ENCODE measurements at regions not wholly inside any gene's neighbourhood (a gene's known extent, or its start where the extent isn't known, plus 50 kb on each side); places are given as distances from the start of the nearest gene placed in this dataset.

DNA sequence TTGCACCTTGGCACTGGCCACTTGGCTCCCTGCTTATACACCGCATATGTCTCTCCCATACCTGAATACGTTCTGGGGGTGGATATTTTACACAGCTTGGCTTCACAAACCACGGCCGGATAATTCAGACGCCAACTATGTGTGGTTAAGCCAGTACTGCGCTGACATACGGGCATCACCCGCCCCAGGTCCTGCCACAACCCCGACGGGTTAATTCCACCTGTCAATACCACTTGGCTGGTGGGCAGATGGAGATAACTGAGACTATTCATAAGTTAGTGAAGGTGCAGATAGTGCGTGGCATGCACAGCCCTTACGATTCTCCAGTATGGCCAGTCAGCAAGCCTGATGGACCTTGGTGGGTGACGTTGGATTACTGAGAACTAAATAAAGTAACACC is 696.3 kb upstream of the AGA start:
- Histone ChIP-seq H2BK5ac (ENCODE audit: low read length) (no peak overlapping the region), H2BK12ac (ENCODE audit: low read length) (no peak overlapping the region), H4K8ac (ENCODE audit: low read depth, low read length) (no peak overlapping the region), H3K27me3 (ENCODE audit: control insufficient read depth in 3 of 3, insufficient read depth in 3 of 3, low read depth in 1 of 3, low read length in 3 of 3) (no peaks in the 10 kb centered on the region), H3K4me1 (ENCODE audit: control insufficient read depth in 2 of 2, insufficient read depth in 1 of 2, low read depth in 1 of 2, low read length in 2 of 2) (no peaks in the 10 kb centered on the region), H3K18ac (ENCODE audit: low read length) (no peak overlapping the region), H3K4me2 (ENCODE audit: insufficient read depth, low read length, poor library complexity, severe bottlenecking) (no peak overlapping the region), H2BK120ac (ENCODE audit: low read depth, low read length) (no peak overlapping the region), H3K23ac (ENCODE audit: low read depth, low read length, poor library complexity) (no peak overlapping the region), H3K9me3 (replicated peaks in 1 of 2; ENCODE audit: control insufficient read depth in 2 of 2, insufficient read depth in 1 of 2, low read depth in 1 of 2, low read length in 2 of 2) (peaks cover 0 to 2% of the 10 kb centered on the region in 2 donors), H3K9ac (ENCODE audit: low read depth, low read length, poor library complexity) (peak overlapping the region; percentile 22), H3K4me3 (ENCODE audit: low read length in 2 of 2) (no peak overlapping the region), H3K79me1 (ENCODE audit: low read depth, low read length) (no peaks in the 10 kb centered on the region), H3K27ac (replicated peaks; ENCODE audit: low read length) (no peak overlapping the region), H3K14ac (ENCODE audit: low read length) (no peak overlapping the region), H2AK5ac (ENCODE audit: low read depth, low read length) (no peak overlapping the region), H3K4ac (ENCODE audit: low read length) (no peak overlapping the region), H4K91ac (ENCODE audit: low read depth, low read length, poor library complexity) (no peak overlapping the region), H3K36me3 (replicated peaks in 1 of 2; ENCODE audit: control insufficient read depth in 2 of 2, insufficient read depth in 2 of 2, low read length in 2 of 2) (no peaks in the 10 kb centered on the region), H2BK15ac (ENCODE audit: low read length) (no peak overlapping the region), H2AFZ (ENCODE audit: low read length) (no peak overlapping the region)
- no CpG with 5 or more reads among the region's 13 CpGs for WGBS, 2 donors (ENCODE audit: extremely low coverage in 2 of 2, insufficient read length in 2 of 2, insufficient replicate concordance in 1 of 2)
- no peak for DNase-seq (ENCODE audit: low spot score)

DNA sequence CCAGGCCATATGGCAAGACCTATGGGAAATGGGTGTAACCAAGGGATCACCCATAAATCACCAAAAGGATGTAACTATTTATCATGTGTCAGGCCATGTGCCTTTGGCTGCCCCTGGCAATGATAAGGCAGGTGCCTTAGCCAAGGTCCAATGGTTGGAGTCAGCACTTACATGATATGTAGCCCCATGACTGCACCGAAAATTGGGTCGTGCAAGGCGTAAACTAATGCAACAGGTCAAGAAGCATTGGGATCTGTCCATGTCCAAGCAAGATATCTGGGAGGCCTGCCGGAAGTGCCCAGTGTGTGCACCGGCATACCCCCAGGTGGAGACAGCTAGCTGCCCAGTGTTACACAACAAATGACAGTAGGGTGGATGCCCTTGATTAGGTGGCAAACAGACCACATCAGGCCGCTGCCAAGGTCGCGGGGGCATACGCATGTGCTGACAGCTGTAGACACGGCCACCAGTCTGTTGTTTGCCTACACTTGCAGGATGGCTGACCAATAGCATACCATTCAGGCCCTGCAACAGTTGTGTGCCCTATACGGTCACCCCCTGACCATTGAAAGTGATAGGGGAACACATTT is 698.2 kb upstream of the AGA start:
- Histone ChIP-seq H2BK120ac (ENCODE audit: low read depth, low read length) (no peak overlapping the region), H3K4me3 (ENCODE audit: low read length in 2 of 2) (no peak overlapping the region), H3K18ac (ENCODE audit: low read length) (peak overlapping the region; percentile 28), H3K9ac (ENCODE audit: low read depth, low read length, poor library complexity) (peak overlapping the region; percentile 53), H3K4ac (ENCODE audit: low read length) (no peak overlapping the region), H3K23ac (ENCODE audit: low read depth, low read length, poor library complexity) (no peak overlapping the region), H3K79me1 (ENCODE audit: low read depth, low read length) (no peaks in the 10 kb centered on the region), H2AFZ (ENCODE audit: low read length) (no peak overlapping the region), H3K4me1 (ENCODE audit: control insufficient read depth in 2 of 2, insufficient read depth in 1 of 2, low read depth in 1 of 2, low read length in 2 of 2) (no peaks in the 10 kb centered on the region), H2AK5ac (ENCODE audit: low read depth, low read length) (no peak overlapping the region), H2BK15ac (ENCODE audit: low read length) (no peak overlapping the region), H2BK5ac (ENCODE audit: low read length) (no peak overlapping the region), H3K4me2 (ENCODE audit: insufficient read depth, low read length, poor library complexity, severe bottlenecking) (no peak overlapping the region), H3K36me3 (replicated peaks in 1 of 2; ENCODE audit: control insufficient read depth in 2 of 2, insufficient read depth in 2 of 2, low read length in 2 of 2) (no peaks in the 10 kb centered on the region), H3K9me3 (replicated peaks in 1 of 2; ENCODE audit: control insufficient read depth in 2 of 2, insufficient read depth in 1 of 2, low read depth in 1 of 2, low read length in 2 of 2) (peaks cover 0 to 2% of the 10 kb centered on the region in 2 donors), H4K91ac (ENCODE audit: low read depth, low read length, poor library complexity) (no peak overlapping the region), H3K27ac (replicated peaks; ENCODE audit: low read length) (no peak overlapping the region), H2BK12ac (ENCODE audit: low read length) (no peak overlapping the region), H4K8ac (ENCODE audit: low read depth, low read length) (no peak overlapping the region), H3K14ac (ENCODE audit: low read length) (no peak overlapping the region), H3K27me3 (ENCODE audit: control insufficient read depth in 3 of 3, insufficient read depth in 3 of 3, low read depth in 1 of 3, low read length in 3 of 3) (no peaks in the 10 kb centered on the region)
- WGBS, 2 donors (ENCODE audit: extremely low coverage in 2 of 2, insufficient read length in 2 of 2, insufficient replicate concordance in 1 of 2) = no CpG with 5 or more reads among the region's 11 CpGs
- no peak for DNase-seq (ENCODE audit: low spot score)

DNA sequence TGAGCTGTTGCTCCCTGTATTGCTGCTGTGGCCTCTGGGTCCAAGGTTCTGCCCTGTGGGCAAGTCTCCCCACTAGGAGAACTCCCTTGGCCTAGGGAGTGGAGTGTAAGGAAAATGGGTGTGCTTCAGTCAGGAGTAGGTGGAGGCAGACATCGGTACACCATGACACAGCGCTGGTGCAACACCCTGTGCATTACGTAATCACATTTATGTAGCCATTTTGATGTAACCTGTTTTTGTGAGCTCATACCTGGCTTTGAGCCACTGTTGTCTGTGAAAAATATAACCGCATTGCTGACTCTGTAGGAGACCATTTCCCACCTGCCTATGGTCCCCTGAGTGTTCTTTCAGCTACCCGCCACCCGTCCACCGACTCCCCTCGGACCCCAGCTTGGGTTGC is 700.5 kb upstream of the AGA start:
- no peaks in the 10 kb centered on the region for H3K27me3 ChIP-seq (ENCODE audit: control insufficient read depth in 3 of 3, insufficient read depth in 3 of 3, low read depth in 1 of 3, low read length in 3 of 3)
- H2AFZ ChIP-seq (ENCODE audit: low read length) = no peak overlapping the region
- no peak overlapping the region for H3K23ac ChIP-seq (ENCODE audit: low read depth, low read length, poor library complexity)
- no peak for DNase-seq (ENCODE audit: low spot score)
- no peak overlapping the region for H3K27ac ChIP-seq (replicated peaks; ENCODE audit: low read length)
- H3K4ac ChIP-seq (ENCODE audit: low read length) = no peak overlapping the region
- H3K14ac ChIP-seq (ENCODE audit: low read length) = no peak overlapping the region
- no peak overlapping the region for H2BK12ac ChIP-seq (ENCODE audit: low read length)
- H3K9ac ChIP-seq (ENCODE audit: low read depth, low read length, poor library complexity) = no peak overlapping the region
- H4K8ac ChIP-seq (ENCODE audit: low read depth, low read length) = no peak overlapping the region
- no peak overlapping the region for H2BK5ac ChIP-seq (ENCODE audit: low read length)
- H3K4me2 ChIP-seq (ENCODE audit: insufficient read depth, low read length, poor library complexity, severe bottlenecking) = no peak overlapping the region
- no CpG with 5 or more reads among the region's 8 CpGs for WGBS, 2 donors (ENCODE audit: extremely low coverage in 2 of 2, insufficient read length in 2 of 2, insufficient replicate concordance in 1 of 2)
- no peaks in the 10 kb centered on the region for H3K4me1 ChIP-seq (ENCODE audit: control insufficient read depth in 2 of 2, insufficient read depth in 1 of 2, low read depth in 1 of 2, low read length in 2 of 2)
- H3K18ac ChIP-seq (ENCODE audit: low read length) = no peak overlapping the region
- no peaks in the 10 kb centered on the region for H3K9me3 ChIP-seq (replicated peaks in 1 of 2; ENCODE audit: control insufficient read depth in 2 of 2, insufficient read depth in 1 of 2, low read depth in 1 of 2, low read length in 2 of 2)
- no peak overlapping the region for H2AK5ac ChIP-seq (ENCODE audit: low read depth, low read length)
- H2BK15ac ChIP-seq (ENCODE audit: low read length) = no peak overlapping the region
- no peak overlapping the region for H3K4me3 ChIP-seq (ENCODE audit: low read length in 2 of 2)
- H3K36me3 ChIP-seq (replicated peaks in 1 of 2; ENCODE audit: control insufficient read depth in 2 of 2, insufficient read depth in 2 of 2, low read length in 2 of 2) = no peaks in the 10 kb centered on the region
- no peak overlapping the region for H4K91ac ChIP-seq (ENCODE audit: low read depth, low read length, poor library complexity)
- H3K79me1 ChIP-seq (ENCODE audit: low read depth, low read length) = no peaks in the 10 kb centered on the region
- no peak overlapping the region for H2BK120ac ChIP-seq (ENCODE audit: low read depth, low read length)

DNA sequence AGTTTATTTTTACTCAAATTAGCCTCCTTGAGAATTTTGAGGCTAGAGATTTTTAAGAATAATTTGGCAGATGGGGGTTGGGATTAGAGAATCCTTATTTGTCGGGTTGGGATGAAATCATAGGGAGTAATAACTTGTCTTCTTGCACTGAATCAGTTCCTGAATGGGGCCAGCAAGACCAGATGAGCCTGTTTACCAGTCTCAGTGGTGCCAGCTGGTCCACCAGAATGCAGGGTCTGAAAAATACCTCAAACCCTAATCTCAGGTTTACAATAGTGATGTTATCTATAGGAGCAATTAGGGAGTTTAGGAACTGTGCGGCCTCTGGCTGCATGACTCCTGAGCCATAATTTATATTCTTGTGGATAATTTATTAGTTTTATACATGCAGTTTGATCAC is 705.9 kb upstream of the AGA start:
- H2BK12ac ChIP-seq (ENCODE audit: low read length) = no peak overlapping the region
- H2AFZ ChIP-seq (ENCODE audit: low read length) = no peak overlapping the region
- H3K9ac ChIP-seq (ENCODE audit: low read depth, low read length, poor library complexity) = no peak overlapping the region
- H3K27ac ChIP-seq (replicated peaks; ENCODE audit: low read length) = no peak overlapping the region
- no peak overlapping the region for H3K18ac ChIP-seq (ENCODE audit: low read length)
- no peaks in the 10 kb centered on the region for H3K9me3 ChIP-seq (replicated peaks in 1 of 2; ENCODE audit: control insufficient read depth in 2 of 2, insufficient read depth in 1 of 2, low read depth in 1 of 2, low read length in 2 of 2)
- H4K91ac ChIP-seq (ENCODE audit: low read depth, low read length, poor library complexity) = no peak overlapping the region
- no peak overlapping the region for H3K4me2 ChIP-seq (ENCODE audit: insufficient read depth, low read length, poor library complexity, severe bottlenecking)
- H3K27me3 ChIP-seq (ENCODE audit: control insufficient read depth in 3 of 3, insufficient read depth in 3 of 3, low read depth in 1 of 3, low read length in 3 of 3) = no peaks in the 10 kb centered on the region
- DNase-seq (ENCODE audit: low spot score) = no peak
- H3K4me1 ChIP-seq (ENCODE audit: control insufficient read depth in 2 of 2, insufficient read depth in 1 of 2, low read depth in 1 of 2, low read length in 2 of 2) = no peaks in the 10 kb centered on the region
- no CpG with 5 or more reads among the region's 2 CpGs for WGBS, 2 donors (ENCODE audit: extremely low coverage in 2 of 2, insufficient read length in 2 of 2, insufficient replicate concordance in 1 of 2)
- no peaks in the 10 kb centered on the region for H3K36me3 ChIP-seq (replicated peaks in 1 of 2; ENCODE audit: control insufficient read depth in 2 of 2, insufficient read depth in 2 of 2, low read length in 2 of 2)
- H4K8ac ChIP-seq (ENCODE audit: low read depth, low read length) = no peak overlapping the region
- no peak overlapping the region for H3K4me3 ChIP-seq (ENCODE audit: low read length in 2 of 2)
- H3K14ac ChIP-seq (ENCODE audit: low read length) = no peak overlapping the region
- H2BK15ac ChIP-seq (ENCODE audit: low read length) = no peak overlapping the region
- no peak overlapping the region for H2BK120ac ChIP-seq (ENCODE audit: low read depth, low read length)
- H3K23ac ChIP-seq (ENCODE audit: low read depth, low read length, poor library complexity) = no peak overlapping the region
- H2BK5ac ChIP-seq (ENCODE audit: low read length) = no peak overlapping the region
- no peak overlapping the region for H2AK5ac ChIP-seq (ENCODE audit: low read depth, low read length)
- H3K79me1 ChIP-seq (ENCODE audit: low read depth, low read length) = no peaks in the 10 kb centered on the region
- H3K4ac ChIP-seq (ENCODE audit: low read length) = no peak overlapping the region

Measured in neuronal stem cell (in vitro differentiated cells).